GM10248 (cell line): ENCODE measurements at regions not wholly inside any gene's neighbourhood (a gene's known extent, or its start where the extent isn't known, plus 50 kb on each side); places are given as distances from the start of the nearest gene placed in this dataset.

ENCODE experiments used
- CTCF ChIA-PET: fragments of 300-600 bp; sonication (Branson Sonifier 250); formaldehyde crosslinking; extraction: SDS; loops from one replicate; lab custom pipeline; 2021; ENCODE audit warnings: antibody characterized with exemption; lab: Yijun Ruan, JAX
- POLR2A ChIA-PET: fragments of 350-650 bp; sonication (Branson Sonifier 250); formaldehyde crosslinking; extraction: SDS; loops from one replicate; lab custom pipeline; 2020; ENCODE audit warnings: antibody characterized with exemption; lab: Yijun Ruan, JAX
- DNase-seq: peaks from one replicate; pipeline ENCODE4 v3.0.0; 2012; ENCODE audit errors: extremely low spot score
- TF ChIP-seq, protein P1 (sequence below): IDR thresholded peaks from 2 replicates; pipeline ENCODE4 v1.5.1; 2012; ENCODE audit warnings: mild to moderate bottlenecking, low read depth; ENCODE audit errors: extremely low read depth, missing control alignments, control extremely low read depth

DNA sequence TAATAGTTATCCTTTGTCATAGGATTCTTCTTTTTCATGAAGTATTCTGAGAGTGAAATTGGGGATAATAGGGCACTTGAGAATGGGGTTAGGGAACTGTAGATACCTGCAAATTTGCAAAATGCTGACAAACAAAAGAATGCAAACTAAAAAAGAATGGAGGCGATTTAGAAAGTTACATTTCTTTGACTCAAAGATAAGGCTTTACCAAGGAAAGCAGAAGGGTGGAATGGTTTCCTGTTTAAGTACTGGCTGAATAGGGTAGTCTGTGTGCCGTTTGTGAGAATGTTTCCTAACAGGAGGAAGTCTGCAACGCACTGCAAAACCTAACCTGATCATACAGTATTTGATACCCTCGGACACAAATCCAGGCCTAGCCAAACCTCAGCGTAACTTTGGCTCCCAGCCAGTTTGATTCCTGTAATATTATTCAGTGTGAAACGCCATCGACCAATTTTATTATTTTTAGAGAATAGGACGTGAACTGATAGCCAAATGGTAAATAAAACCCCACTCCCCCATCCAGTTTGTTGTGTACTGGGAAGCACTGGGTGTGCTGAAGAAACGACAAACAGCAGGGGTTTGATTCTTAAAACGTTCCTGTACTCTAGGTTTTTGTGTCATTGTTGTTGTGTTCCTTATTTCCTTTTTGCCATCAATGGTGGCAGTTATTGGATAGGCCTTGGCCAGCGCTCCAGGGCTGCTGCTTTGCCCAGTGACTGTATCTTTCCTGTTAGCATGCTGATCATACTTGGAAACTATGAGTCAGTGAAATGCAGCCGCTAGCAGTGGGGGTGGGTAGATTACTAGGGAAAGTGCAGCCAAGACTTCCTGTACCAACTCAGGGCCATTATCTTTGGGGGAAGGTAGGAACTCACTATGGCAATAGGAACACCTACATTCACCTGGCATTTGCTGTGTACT is 148.0 kb upstream of the TBL1XR1 start:
- POLR2A ChIA-PET: no interaction called here
- CTCF ChIA-PET: no interaction called here
- TF ChIP-seq, protein P1, sequence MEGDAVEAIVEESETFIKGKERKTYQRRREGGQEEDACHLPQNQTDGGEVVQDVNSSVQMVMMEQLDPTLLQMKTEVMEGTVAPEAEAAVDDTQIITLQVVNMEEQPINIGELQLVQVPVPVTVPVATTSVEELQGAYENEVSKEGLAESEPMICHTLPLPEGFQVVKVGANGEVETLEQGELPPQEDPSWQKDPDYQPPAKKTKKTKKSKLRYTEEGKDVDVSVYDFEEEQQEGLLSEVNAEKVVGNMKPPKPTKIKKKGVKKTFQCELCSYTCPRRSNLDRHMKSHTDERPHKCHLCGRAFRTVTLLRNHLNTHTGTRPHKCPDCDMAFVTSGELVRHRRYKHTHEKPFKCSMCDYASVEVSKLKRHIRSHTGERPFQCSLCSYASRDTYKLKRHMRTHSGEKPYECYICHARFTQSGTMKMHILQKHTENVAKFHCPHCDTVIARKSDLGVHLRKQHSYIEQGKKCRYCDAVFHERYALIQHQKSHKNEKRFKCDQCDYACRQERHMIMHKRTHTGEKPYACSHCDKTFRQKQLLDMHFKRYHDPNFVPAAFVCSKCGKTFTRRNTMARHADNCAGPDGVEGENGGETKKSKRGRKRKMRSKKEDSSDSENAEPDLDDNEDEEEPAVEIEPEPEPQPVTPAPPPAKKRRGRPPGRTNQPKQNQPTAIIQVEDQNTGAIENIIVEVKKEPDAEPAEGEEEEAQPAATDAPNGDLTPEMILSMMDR: no peak

DNA sequence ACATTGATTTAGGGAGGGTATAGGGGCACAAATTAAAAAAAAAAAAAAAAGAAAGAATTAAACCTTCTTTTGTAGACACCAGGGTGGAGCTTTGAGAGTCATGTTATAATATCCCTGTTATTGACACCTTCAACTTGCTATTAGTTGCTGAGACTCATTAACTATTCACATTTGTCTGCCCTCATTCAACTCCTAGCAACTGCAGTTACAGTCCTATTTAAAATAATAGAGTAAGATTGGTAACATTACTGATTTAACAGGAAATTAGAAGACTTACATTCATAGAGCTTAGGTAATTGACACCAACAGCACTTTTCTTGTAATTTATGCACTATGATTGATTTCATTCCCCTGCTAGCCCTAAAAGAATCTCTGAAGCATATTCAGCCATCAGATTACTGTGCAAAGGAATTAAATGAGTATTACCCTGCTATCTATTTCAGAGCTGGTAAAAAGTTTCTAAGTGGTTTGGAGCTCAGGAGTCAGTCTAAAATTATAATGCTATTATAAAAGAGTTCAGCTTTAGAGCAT is 148.8 kb upstream of the TBL1XR1 start:
- TF ChIP-seq, protein P1: no peak
- DNase-seq: no peak
- ChIA-PET CTCF (no interaction called here), POLR2A (no interaction called here)

More for the DNA sequence above, 148.0 kb upstream of the TBL1XR1 start:
- peak; percentile 40 for DNase-seq

DNA sequence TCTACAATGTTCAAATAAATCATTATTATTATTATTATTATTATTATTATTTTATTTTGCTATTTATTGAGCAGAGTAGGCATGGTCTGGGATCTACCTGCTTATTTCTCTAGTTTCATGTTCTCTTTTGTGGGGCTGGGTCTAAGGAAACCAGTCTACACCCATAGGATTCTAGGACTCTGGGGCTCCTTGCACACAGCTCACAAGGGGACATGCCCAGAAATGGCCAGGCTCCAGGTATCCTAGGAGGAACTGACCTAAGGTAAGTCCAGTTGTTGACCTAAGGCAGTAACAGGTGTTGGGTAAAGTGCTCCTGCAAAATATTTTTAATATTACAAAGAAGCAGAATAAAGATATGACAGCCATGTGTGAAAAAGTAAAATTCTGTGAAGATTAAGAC is 149.6 kb upstream of the TBL1XR1 start:
- TF ChIP-seq, protein P1: no peak
- ChIA-PET POLR2A (no interaction called here), CTCF (no interaction called here)
- no peak for DNase-seq

DNA sequence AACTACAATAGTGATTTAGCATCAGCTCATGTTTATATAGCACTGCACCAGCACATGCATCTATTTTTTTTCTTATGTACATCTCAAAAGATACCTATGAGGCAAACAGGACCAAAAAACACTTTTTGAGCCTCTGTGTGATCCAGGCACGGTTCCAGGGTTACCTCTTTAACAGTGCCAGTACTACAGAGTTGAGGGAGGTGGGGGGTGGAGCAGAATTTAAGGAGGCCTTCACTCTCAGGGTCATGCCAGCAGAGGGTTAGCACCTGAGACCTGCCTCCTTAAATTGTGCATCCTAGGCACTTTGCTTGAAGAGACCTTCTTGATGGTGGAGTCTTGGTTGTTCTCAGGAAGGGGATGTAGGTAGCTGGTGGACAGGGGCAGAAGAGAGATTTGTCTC is 150.3 kb upstream of the TBL1XR1 start:
- ChIA-PET CTCF (no interaction called here), POLR2A (no interaction called here)
- no peak for DNase-seq
- TF ChIP-seq, protein P1: no peak

GRCh38 chr3:177348974-177349373 is 151.7 kb upstream of the TBL1XR1 start:
- TF ChIP-seq, protein P1: no peak
- DNase-seq: no peak
- ChIA-PET POLR2A (no interaction called here), CTCF (interaction anchor here (1.2 kb wide), 1 partner anchor 11 kb away, joined by 3 read pairs; no protein-coding TSS in a partner anchor)

- TF ChIP-seq, protein P1: no peak
- ChIA-PET POLR2A (no interaction called here), CTCF (no interaction called here)
- DNase-seq: no peak
Observed at GRCh38 chr3:177349384-177349783, 152.1 kb upstream of the TBL1XR1 start.
